D341Med (cell line): ENCODE measurements at regions not wholly inside any gene's neighbourhood (a gene's known extent, or its start where the extent isn't known, plus 50 kb on each side); places are given as distances from the start of the nearest gene placed in this dataset.
"Not testable (repeated sequence)": the region's sequence is repeated elsewhere in the genome, so short reads cannot be mapped to it uniquely, and the experiment has no call there.

ENCODE experiments used
- DNase-seq: peaks from one replicate; pipeline ENCODE4 v3.0.0; 2012; ENCODE audit warnings: low spot score

GRCh38 chr5:17037751-17038150 is 101.7 kb upstream of the MYO10 start:
- DNase-seq, result no peak

- DNase-seq, result no peak
Observed at GRCh38 chr5:17039170-17039569, 103.1 kb upstream of the MYO10 start.

GRCh38 chr5:17042041-17042440 is 106.0 kb upstream of the MYO10 start:
- peak; percentile 48 for DNase-seq

GRCh38 chr5:17046320-17046719 is 110.2 kb upstream of the MYO10 start:
- DNase-seq, result no peak

- DNase-seq, result no peak
Observed at GRCh38 chr5:17050236-17050635, 114.1 kb upstream of the MYO10 start.

- DNase-seq, result no peak
Observed at GRCh38 chr5:17054911-17055310, 118.8 kb upstream of the MYO10 start.

GRCh38 chr5:17056141-17056631 is 120.1 kb upstream of the MYO10 start:
- DNase-seq, result peak; percentile 29

- DNase-seq, result no peak
Observed at GRCh38 chr5:17058438-17058837, 122.3 kb upstream of the MYO10 start.

GRCh38 chr5:17061973-17062470 is 125.9 kb upstream of the MYO10 start:
- DNase-seq, result no peak

GRCh38 chr5:17062741-17063140 is 126.7 kb upstream of the MYO10 start:
- not testable (repeated sequence) for DNase-seq

GRCh38 chr5:17064241-17064640 is 128.2 kb upstream of the MYO10 start:
- DNase-seq, result no peak

GRCh38 chr5:17065458-17065857 is 129.4 kb upstream of the MYO10 start:
- no peak for DNase-seq

- not testable (repeated sequence) for DNase-seq
Observed at GRCh38 chr5:17066026-17066425, 129.9 kb upstream of the MYO10 start.

GRCh38 chr5:17067657-17068392 is 131.7 kb upstream of the MYO10 start:
- no peak for DNase-seq

GRCh38 chr5:17069995-17070511 is 134.0 kb upstream of the MYO10 start:
- no peak for DNase-seq

- no peak for DNase-seq
Observed at GRCh38 chr5:17070647-17071046, 134.6 kb upstream of the MYO10 start.

- DNase-seq, result no peak
Observed at GRCh38 chr5:17075236-17075635, 139.1 kb upstream of the MYO10 start.

GRCh38 chr5:17076272-17076671 is 140.2 kb upstream of the MYO10 start:
- DNase-seq, result no peak

- DNase-seq, result no peak
Observed at GRCh38 chr5:17077440-17078233, 139.8 kb upstream of the BASP1 start.

GRCh38 chr5:17079562-17079961 is 137.9 kb upstream of the BASP1 start:
- DNase-seq, result no peak

- DNase-seq, result no peak
Observed at GRCh38 chr5:17080361-17080760, 137.1 kb upstream of the BASP1 start.

- DNase-seq, result no peak
Observed at GRCh38 chr5:17081142-17081541, 136.3 kb upstream of the BASP1 start.

- DNase-seq, result not testable (repeated sequence)
Observed at GRCh38 chr5:17083276-17083675, 134.2 kb upstream of the BASP1 start.
